ENCODE measurements at regions not wholly inside any gene's neighbourhood (a gene's known extent, or its start where the extent isn't known, plus 50 kb on each side); places are given as distances from the start of the nearest gene placed in this dataset.

- FAIRE-seq = no peak
Measured at GRCh38 chr4:180372691-180373090, 1870.5 kb upstream of the TENM3 start.

DNA sequence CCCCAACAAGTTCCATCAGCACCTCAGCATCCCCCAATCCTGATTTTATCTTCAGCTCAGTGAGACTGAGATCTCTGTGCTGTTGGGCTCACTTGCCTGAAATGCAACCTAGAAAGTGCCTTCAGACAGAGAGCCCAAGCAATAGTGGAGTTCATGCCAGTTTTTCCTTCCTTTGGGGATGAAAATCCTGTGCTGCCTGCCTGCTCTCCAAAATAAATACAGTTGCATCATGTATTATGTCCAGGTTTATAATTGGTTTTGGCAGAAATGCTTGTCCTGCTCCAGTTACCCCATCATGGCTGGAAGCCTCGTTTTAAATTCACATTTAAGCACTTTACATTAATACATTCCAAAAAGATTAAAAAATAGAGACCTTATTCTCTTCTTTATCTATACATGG is 1865.5 kb upstream of the TENM3 start:
- no peak for FAIRE-seq

DNA sequence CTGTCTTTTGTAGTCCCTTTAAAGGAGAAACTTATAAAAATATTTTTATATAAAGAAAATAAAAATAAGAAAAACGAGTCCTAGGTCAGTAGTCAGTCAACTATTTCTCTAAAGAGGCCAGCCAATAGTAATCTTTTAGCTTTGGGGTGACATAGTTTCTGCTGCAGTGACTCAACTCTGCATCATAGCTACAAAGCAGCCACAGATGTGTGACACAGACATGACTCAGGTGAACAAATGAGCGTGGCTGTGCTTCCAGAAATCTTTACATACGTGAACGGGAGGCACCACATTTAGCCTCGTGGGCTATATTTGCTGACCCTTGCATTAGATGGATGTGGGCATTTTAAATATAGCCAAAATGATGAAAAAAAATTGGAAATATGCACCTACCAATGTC is 1862.5 kb upstream of the TENM3 start:
- FAIRE-seq = no peak

DNA sequence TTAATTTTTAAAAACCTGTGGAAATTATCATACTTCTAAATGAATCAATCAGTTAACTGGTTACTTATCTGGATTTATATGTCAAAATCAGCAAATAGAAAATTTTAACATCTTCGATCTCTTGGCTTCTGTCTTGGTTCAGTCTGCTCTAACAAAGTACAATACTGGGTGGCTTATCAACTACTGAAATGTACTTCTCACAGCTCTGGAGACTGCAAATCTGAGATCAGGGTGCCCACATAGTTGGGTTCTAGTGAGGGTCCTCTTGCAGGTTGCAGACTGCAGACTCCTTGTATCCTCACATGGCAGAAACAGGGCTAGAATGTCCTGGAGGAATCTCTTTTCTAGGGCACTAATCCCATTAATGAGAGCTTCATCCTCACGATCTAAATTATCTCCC is 1851.6 kb upstream of the TENM3 start:
- FAIRE-seq = no peak

DNA sequence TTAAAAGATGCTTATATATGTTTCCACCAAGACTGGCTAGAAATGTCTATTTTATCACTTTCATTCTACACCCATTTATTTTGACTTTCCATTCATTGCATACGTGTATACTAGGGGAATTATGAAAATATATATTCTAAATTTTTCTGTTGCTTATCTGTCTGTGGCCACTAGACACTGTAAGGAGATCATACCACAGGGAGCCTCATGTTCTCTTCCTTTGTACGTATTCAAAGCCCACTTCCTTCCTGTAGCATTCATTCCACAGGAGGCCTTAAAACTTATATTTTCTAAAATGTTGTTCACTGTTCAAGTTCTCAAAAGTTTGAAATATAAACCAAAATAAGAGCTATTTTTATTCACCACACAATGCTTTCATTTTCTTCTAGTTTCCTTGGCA is 1848.9 kb upstream of the TENM3 start:
- FAIRE-seq = no peak

DNA sequence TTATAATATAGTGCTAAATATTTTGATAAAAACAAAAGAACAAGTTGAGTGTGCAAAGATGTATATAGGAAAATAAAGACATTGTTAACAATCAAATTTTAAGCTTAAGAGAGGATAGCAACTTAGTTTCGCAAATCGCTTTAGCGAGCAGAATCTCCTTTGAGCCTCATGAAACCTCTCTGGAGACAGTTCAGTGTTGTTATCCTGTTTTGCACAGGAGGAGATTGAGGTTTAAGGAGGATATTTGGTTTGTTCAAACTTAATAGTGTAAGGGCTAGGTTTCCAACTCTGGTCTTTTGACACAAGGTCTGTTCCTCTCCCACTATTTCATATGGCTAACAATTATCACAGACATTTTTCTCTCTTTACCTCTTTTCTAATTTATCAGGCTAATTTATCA is 1848.5 kb upstream of the TENM3 start:
- no peak for FAIRE-seq

DNA sequence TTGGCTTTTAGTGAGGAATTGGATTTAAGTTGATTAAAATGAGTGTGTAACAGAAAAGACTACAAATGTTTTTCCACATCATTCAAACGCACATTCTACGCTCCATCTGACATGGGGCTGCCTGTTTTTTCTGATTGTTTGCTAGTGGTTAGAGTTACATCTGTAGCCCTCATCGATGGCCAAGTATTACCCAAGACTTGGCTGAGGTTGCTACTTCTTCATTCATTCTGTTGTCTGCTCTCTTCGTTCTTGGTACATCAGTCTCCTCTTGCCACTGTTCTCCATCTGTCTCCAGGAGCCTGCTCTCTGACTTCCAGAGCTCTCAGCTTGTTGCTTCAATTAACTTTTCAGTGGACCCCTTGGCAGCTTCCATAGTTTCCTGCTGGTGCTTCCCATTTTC is 1844.6 kb upstream of the TENM3 start:
- FAIRE-seq = no peak

DNA sequence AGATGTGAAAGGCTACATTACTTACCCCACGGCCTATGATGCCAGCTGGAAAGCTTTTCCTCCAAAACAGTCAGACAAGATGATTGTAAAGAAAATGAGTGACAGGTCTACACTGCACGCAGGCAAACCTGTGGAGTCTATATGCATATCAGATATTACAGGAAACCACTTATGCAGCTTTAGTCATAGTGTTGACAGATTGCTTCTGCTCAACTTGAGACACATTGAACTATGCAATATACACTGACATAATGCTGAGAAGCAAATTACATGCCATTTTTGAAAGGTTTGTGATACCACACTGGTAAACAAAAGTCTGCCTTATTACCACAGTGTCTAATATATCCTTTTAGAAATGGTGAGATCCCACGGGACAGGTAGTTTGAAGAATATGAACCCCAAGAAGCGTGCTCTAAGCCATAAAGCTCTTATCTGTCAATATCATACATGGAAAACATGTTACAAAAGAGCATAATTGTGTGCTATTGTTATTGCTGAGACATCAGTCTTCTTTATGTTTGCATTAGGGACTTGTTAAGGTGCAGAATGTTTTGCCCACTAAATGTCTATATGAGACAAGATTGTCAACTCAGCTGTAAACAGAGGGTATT is 1835.8 kb upstream of the TENM3 start:
- no peak for FAIRE-seq

DNA sequence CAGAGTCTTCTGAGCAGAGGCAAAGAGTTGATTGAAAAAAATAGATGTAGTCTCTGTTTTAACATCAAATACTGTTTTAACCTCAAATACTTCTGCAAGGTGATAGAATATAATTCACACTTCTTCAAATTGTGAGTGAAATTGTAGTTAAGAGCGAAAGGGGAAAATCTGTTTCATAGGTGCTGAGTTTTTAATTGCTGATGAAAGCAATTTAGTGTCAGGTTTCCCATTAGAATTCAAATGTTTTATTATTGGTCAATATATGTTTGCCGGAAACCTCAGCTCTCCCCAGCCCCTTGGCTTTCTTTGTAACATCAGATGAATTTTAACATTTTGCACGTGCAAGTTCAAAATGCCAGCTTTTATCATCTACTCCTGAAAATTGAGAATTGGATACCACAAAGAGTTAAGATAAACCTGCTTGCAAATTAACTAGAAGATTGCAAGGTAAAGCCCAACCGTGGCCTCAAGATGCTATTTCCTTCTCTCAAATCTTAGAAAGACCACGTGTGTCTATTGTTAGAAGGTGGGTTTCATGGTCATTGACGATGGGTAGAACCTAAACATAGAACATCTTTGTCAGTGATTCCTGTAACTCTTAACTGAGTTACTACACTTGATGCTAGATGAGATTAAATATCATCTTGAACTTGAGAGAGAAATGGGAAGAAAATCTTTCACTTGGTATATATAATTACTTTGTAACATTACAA is 1824.2 kb upstream of the TENM3 start:
- no peak for FAIRE-seq

DNA sequence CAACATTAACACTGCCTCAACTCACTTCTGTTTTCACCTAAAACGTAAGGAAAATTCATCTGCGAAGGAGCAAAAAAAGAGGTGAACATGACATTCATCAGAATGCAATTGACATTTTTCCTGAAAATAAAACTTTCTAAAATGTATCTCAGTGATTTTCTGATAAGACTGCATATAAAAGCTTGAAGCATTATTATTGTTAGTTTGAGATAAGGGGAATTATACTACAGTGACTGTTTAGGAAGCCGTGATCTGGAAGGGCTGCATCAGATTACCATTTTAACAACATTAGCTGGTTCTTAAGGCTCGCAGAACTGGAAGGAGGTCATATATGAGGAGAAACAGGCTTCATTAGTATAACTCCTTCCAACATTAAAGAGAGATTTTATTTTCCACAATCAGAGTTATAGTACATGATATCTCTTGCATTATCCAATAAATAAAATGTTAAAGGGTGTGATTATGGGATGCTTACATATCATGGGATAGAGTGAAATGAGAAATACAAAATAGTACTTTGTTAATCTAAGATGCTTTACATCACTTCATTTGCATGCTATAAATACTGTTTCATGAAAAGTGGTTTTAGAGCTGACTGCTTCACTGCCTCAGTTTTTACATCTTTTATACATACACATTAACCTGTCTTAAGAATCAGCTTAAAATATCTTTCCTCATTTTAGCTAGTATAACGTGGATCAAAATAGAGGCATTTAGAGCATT is 1820.1 kb upstream of the TENM3 start:
- FAIRE-seq = no peak

GRCh38 chr4:180423712-180424057 is 1819.5 kb upstream of the TENM3 start:
- no peak for FAIRE-seq

- FAIRE-seq = no peak
Measured at GRCh38 chr4:180426938-180427337, 1816.3 kb upstream of the TENM3 start.

GRCh38 chr4:180430283-180430682 is 1812.9 kb upstream of the TENM3 start:
- FAIRE-seq = no peak

DNA sequence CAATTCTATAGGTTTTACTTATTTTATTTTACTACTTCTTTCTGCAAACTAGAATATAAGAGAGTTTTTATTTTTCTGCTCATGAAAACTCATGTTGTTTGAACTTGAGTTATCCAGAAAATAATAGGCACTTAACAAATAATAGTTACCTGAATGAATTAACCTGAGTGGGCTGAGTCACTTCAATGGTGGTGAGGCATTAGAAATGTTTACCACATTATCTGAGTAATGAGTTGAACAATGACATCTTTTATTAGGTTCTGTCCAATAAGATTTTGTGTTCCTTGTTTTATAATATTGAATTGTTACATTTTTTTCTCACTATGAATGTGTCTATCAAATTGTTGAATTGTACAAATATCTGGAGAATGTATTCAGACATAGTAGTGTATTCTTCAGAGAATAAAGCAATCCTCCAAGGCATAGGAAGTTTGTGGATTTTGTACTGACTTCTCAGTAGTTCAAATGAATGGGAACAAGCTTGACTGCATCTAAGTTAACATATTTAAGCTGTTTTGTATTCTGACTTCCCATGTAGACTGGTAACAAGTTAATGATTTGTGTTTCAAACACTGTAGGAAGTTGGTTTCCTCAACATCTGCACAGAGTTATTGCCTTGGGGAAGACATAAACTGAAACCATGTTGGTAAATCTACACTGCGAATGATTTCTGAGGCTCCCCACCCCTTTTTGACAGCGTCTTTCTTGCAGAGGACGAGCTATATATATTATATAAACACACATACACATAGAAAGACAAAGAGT is 1808.9 kb upstream of the TENM3 start:
- no peak for FAIRE-seq

- FAIRE-seq = no peak
Measured at GRCh38 chr4:180436361-180436760, 1806.8 kb upstream of the TENM3 start.

- FAIRE-seq = no peak
Measured at GRCh38 chr4:180437601-180438000, 1805.6 kb upstream of the TENM3 start.

DNA sequence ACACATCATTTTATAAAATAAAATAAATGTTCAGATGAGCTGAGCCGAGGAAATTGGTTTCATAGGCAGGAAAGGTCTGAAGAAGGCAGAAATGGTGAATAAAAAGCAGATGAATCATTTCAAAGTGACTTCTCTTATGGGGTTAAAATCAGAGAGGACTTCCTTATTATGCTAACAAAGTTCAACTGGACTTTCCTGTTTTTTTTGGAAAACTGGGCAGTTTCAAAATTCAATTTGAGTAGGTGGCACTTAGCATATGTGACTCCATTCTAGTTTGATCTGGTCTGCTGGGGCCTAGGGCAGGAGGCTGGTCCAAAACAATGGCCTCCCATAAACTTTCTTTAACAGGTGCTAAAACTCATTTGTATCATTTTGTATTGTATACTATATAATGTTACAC is 1794.9 kb upstream of the TENM3 start:
- FAIRE-seq = no peak

- no peak for FAIRE-seq
Measured at GRCh38 chr4:180449395-180449956, 1793.7 kb upstream of the TENM3 start.

DNA sequence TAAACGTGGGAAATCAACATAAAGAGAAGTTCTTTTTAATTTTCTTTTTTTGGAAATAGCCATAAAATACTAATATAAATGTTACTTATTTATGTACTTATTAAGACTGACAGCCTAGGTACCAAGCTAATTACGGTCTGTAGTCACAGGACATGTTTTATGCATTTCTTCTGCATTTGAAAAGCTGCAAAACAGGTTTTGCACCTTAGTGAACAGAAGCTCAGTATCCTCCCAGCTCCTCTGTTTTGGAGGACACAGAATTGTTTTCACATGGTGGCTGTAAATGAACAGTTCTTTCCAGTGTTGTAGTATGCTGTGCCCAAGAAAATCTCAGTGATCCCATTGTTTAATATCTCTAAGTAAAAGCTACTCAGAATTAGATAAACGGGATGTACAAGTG is 1788.0 kb upstream of the TENM3 start:
- no peak for FAIRE-seq

- FAIRE-seq = no peak
Measured at GRCh38 chr4:180456928-180457327, 1786.3 kb upstream of the TENM3 start.

- FAIRE-seq = no peak
Measured at GRCh38 chr4:180462116-180462515, 1781.1 kb upstream of the TENM3 start.

DNA sequence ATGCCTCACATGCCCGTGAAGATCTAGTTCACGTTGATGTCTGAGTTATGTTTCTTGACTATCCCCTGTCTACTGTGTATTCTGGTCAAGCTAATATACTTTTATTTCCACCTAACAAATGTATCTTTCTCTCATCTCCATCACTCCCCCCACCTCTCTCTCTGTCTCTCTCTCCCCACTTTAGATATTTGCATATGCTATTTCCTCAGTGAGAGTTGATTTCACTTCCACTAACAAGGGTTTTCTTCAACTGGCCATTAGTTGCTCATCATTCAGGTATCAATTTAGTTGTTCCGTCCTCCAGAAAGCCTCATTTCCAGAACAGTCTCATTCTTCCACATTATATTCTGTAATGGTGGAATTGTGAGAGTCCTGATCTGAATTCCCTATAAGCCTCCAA is 1777.8 kb upstream of the TENM3 start:
- FAIRE-seq = no peak

GRCh38 chr4:180483036-180483435 is 1760.2 kb upstream of the TENM3 start:
- FAIRE-seq = no peak
